NT2/D1 (cell line): ENCODE measurements at regions not wholly inside any gene's neighbourhood (a gene's known extent, or its start where the extent isn't known, plus 50 kb on each side); places are given as distances from the start of the nearest gene placed in this dataset.
A peak's percentile ranks its signal among the peaks of the same experiment; 100 is the strongest.

Experiments used
- DNase-seq: peaks from one replicate; pipeline ENCODE4 v3.0.0-alpha.2; 2011; ENCODE audit warnings: low read depth, low spot score
- H3K27me3 ChIP-seq: 2 replicates; pipeline ENCODE4 v1.6.0; 2011; ENCODE audit warnings: mild to moderate bottlenecking; ENCODE audit not compliant: insufficient read length, insufficient read depth
- H3K36me3 ChIP-seq: 2 replicates; pipeline ENCODE4 v1.6.1; 2011; ENCODE audit warnings: mild to moderate bottlenecking, low read length, mixed read lengths; ENCODE audit not compliant: insufficient read depth, insufficient read length
- H3K4me1 ChIP-seq: 2 replicates; pipeline ENCODE4 v1.5.1; 2011; ENCODE audit not compliant: insufficient read depth, insufficient read length
- H3K4me3 ChIP-seq: 2 replicates; pipeline ENCODE4 v1.5.1; 2011; ENCODE audit warnings: low read depth; ENCODE audit not compliant: insufficient read length
- H3K9ac ChIP-seq: 2 replicates; pipeline ENCODE4 v1.6.0; 2011; ENCODE audit warnings: low read depth; ENCODE audit not compliant: insufficient read length
- H3K9me3 ChIP-seq: 2 replicates; pipeline ENCODE4 v1.5.1; 2011; ENCODE audit warnings: mild to moderate bottlenecking, low read length; ENCODE audit not compliant: insufficient read depth
- SUZ12 ChIP-seq: IDR thresholded peaks from 2 replicates; pipeline ENCODE4 v1.6.1; 2011; ENCODE audit not compliant: insufficient read length, insufficient read depth; ENCODE audit errors: extremely low read depth
- YY1 ChIP-seq: IDR thresholded peaks from 2 replicates; pipeline ENCODE4 v1.6.1; 2011; ENCODE audit not compliant: insufficient read length, insufficient read depth
- ZNF274 ChIP-seq: IDR thresholded peaks from 2 replicates; pipeline ENCODE4 v1.6.1; 2011; ENCODE audit warnings: mild to moderate bottlenecking, low read depth, low read length

GRCh38 chr12:132427999-132428935, 61.7 kb upstream of the FBRSL1 start:
- no peak for DNase-seq
- peak overlapping the region; percentile 31 for H3K4me3 ChIP-seq
- peaks cover 28% of the 10 kb centered on the region for H3K4me1 ChIP-seq
- H3K36me3 ChIP-seq = no peaks in the 10 kb centered on the region
- TF ChIP-seq ZNF274 (no peak), YY1 (no peak), SUZ12 (no peak)
- H3K27me3 ChIP-seq = peaks cover 96% of the 10 kb centered on the region
- peaks cover 17% of the 10 kb centered on the region; the same call in 1 of the 2 replicates for H3K9me3 ChIP-seq
- peak overlapping the region; percentile 75 for H3K9ac ChIP-seq

GRCh38 chr12:132427174-132427768, 62.7 kb upstream of the FBRSL1 start:
- Histone ChIP-seq H3K36me3 (no peaks in the 10 kb centered on the region), H3K9me3 (peaks cover 20% of the 10 kb centered on the region; the same call in 1 of the 2 replicates), H3K27me3 (peaks cover 96% of the 10 kb centered on the region), H3K9ac (no peak overlapping the region), H3K4me3 (no peak overlapping the region), H3K4me1 (peaks cover 25% of the 10 kb centered on the region)
- TF ChIP-seq YY1 = no peak
- no peak for TF ChIP-seq ZNF274
- TF ChIP-seq SUZ12 = no peak
- DNase-seq = no peak

- Histone ChIP-seq H3K4me3 (no peak overlapping the region), H3K36me3 (no peaks in the 10 kb centered on the region), H3K4me1 (peaks cover 28% of the 10 kb centered on the region), H3K9me3 (peaks cover 20% of the 10 kb centered on the region; the same call in 1 of the 2 replicates), H3K27me3 (peaks cover 96% of the 10 kb centered on the region), H3K9ac (no peak overlapping the region)
- TF ChIP-seq YY1 = no peak
- TF ChIP-seq SUZ12 = no peak
- no peak for TF ChIP-seq ZNF274
- no peak for DNase-seq
Observed at GRCh38 chr12:132426349-132427173, 63.4 kb upstream of the FBRSL1 start.

GRCh38 chr12:132424811-132425210, 65.1 kb upstream of the FBRSL1 start:
- Histone ChIP-seq H3K36me3 (no peaks in the 10 kb centered on the region), H3K27me3 (peaks cover 97% of the 10 kb centered on the region), H3K9ac (no peak overlapping the region), H3K4me1 (peaks cover 20% of the 10 kb centered on the region), H3K9me3 (peaks cover 23% of the 10 kb centered on the region; the same call in 1 of the 2 replicates), H3K4me3 (no peak overlapping the region)
- no peak for TF ChIP-seq YY1
- TF ChIP-seq ZNF274 = no peak
- TF ChIP-seq SUZ12 = no peak
- DNase-seq = no peak

- H3K9me3 ChIP-seq = peaks cover 23% of the 10 kb centered on the region; the same call in 1 of the 2 replicates
- H3K4me1 ChIP-seq = peaks cover 13% of the 10 kb centered on the region
- no peaks in the 10 kb centered on the region for H3K36me3 ChIP-seq
- TF ChIP-seq YY1 (no peak), SUZ12 (no peak), ZNF274 (no peak)
- no peak overlapping the region for H3K9ac ChIP-seq
- DNase-seq = no peak
- H3K27me3 ChIP-seq = peaks cover 97% of the 10 kb centered on the region
- no peak overlapping the region for H3K4me3 ChIP-seq
Observed at GRCh38 chr12:132423820-132424645, 65.9 kb upstream of the FBRSL1 start.

- Histone ChIP-seq H3K36me3 (no peaks in the 10 kb centered on the region), H3K27me3 (peaks cover 97% of the 10 kb centered on the region), H3K9ac (no peak overlapping the region), H3K9me3 (peaks cover 23% of the 10 kb centered on the region; the same call in 1 of the 2 replicates), H3K4me3 (no peak overlapping the region), H3K4me1 (peaks cover 8% of the 10 kb centered on the region)
- no peak for DNase-seq
- no peak for TF ChIP-seq ZNF274
- no peak for TF ChIP-seq SUZ12
- no peak for TF ChIP-seq YY1
Observed at GRCh38 chr12:132423251-132423819, 66.6 kb upstream of the FBRSL1 start.
